Small intestine (tissue), 7 donors: ENCODE measurements at regions not wholly inside any gene's neighbourhood (a gene's known extent, or its start where the extent isn't known, plus 50 kb on each side); places are given as distances from the start of the nearest gene placed in this dataset.

Experiments
- DNase-seq, 2 donors: peaks; one replicate each; pipeline versions ENCODE4 v3.0.0 to v3.0.0-alpha.2; 2013
- FAIRE-seq: peaks from 2 replicates; lab custom pipeline; 2012; peaks lifted over from hg19 to GRCh38; lab: Jason Lieb, UNC
- H3K27ac ChIP-seq, 3 donors: one replicate each; pipeline ENCODE4 v1.5.1; 2013; ENCODE audit warnings: low read length in 2 of 3, mild to moderate bottlenecking in 2 of 3, control low read depth in 1 of 3, inconsistent platforms in 1 of 3, low read depth in 1 of 3, moderate library complexity in 1 of 3
- H3K27me3 ChIP-seq, 3 donors: one replicate each; pipeline ENCODE4 v1.6.1; 2013; ENCODE audit warnings: low read length in 3 of 3, inconsistent platforms in 1 of 3; ENCODE audit not compliant: control insufficient read depth in 3 of 3, insufficient read depth in 3 of 3
- H3K36me3 ChIP-seq, 3 donors: one replicate each; pipeline ENCODE4 v1.6.1; 2013; ENCODE audit warnings: low read length in 3 of 3, inconsistent platforms in 1 of 3, low read depth in 1 of 3, mild to moderate bottlenecking in 1 of 3, moderate library complexity in 1 of 3; ENCODE audit not compliant: control insufficient read depth in 3 of 3, insufficient read depth in 2 of 3
- H3K4me1 ChIP-seq, 3 donors: one replicate each; pipeline ENCODE4 v1.6.1; 2013; ENCODE audit warnings: low read length in 2 of 3, inconsistent platforms in 1 of 3, low read depth in 1 of 3, mild to moderate bottlenecking in 1 of 3, moderate library complexity in 1 of 3; ENCODE audit not compliant: control insufficient read depth in 3 of 3, insufficient read depth in 2 of 3
- H3K4me3 ChIP-seq, 3 donors: one replicate each; pipeline ENCODE4 v1.5.1; 2013; ENCODE audit warnings: low read length in 3 of 3, control low read depth in 1 of 3, inconsistent platforms in 1 of 3, low read depth in 1 of 3, mild to moderate bottlenecking in 1 of 3, moderate library complexity in 1 of 3
- H3K9me3 ChIP-seq, 2 donors: one replicate each; pipeline ENCODE4 v1.6.1; 2013; ENCODE audit warnings: low read depth in 1 of 2, low read length in 1 of 2; ENCODE audit not compliant: control insufficient read depth in 2 of 2, insufficient read depth in 1 of 2
- WGBS, 3 donors: extraction: QIAGEN DNeasy Blood & Tissue Kit; methylation state at CpG; one replicate each; pipeline ENCODE4 v1.1.7; 2013; 5-methylcytosine and 5-hydroxymethylcytosine counted together
- donor health status: healthy with polysubstance abuse.
- donor health status: control.
- donor health status: control.
- donor health status: Bipolar disorder and iron deficiency.
- donor health status: healthy.

- WGBS, 3 donors: 81 to 100% (median 98%) methylated on average over 1 of the region's 1 CpG
- Histone ChIP-seq H3K36me3 (no peaks in the 10 kb centered on the region), H3K4me1 (no peaks in the 10 kb centered on the region), H3K4me3 (no peak overlapping the region), H3K9me3 (no peaks in the 10 kb centered on the region), H3K27me3 (no peaks in the 10 kb centered on the region), H3K27ac (no peak overlapping the region)
- DNase-seq: no peak
- no peak for FAIRE-seq
Observed at GRCh38 chr3:23062582-23062981, 140.5 kb upstream of the UBE2E2 start.

- WGBS, 3 donors: 89 to 96% (median 95%) methylated on average over 1 of the region's 1 CpG
- no peak for FAIRE-seq
Observed at GRCh38 chr3:23062982-23063381, 140.1 kb upstream of the UBE2E2 start.

GRCh38 chr3:23067116-23067515 lies 136.0 kb upstream of the UBE2E2 start:
- FAIRE-seq: no peak

More at GRCh38 chr3:23062982-23063381, 140.1 kb upstream of the UBE2E2 start:
- Histone ChIP-seq H3K9me3 (no peaks in the 10 kb centered on the region), H3K27ac (no peak overlapping the region), H3K27me3 (no peaks in the 10 kb centered on the region), H3K36me3 (no peaks in the 10 kb centered on the region), H3K4me3 (no peak overlapping the region), H3K4me1 (no peaks in the 10 kb centered on the region)
- no peak for DNase-seq

DNA sequence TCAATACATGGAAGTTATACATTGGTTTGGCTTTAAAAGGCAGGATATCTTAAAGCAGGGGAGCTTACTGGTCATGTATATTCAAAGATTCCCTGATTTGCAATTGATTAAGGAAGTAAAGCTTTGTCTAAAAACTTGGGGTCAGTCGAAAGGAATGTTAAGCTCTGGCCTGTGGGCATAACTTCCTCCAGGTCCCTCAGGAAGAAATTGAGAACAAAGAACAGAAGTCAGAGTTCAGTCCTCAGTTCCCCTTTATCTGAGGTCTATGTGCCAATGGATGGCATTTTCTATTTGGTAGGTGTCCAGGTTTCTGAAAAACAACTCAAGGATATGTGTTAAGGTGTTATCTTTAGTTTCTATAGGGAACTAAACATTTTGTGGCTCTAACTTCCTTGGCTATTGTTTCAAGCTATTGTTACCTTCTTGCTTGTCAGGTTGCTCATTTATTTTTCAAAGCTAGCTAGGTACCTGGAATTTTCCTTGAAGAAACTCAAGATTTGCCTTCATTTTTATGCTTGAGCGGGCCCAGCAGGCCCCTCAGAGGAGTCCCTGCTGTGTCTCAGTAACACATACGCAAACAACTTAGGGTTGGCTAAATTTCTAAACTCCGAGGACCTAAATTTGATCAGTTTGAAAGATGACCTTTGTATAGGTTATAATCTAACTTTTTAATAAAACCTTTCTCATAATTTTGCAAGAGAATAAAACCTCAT lies 135.0 kb upstream of the UBE2E2 start:
- no peak for DNase-seq
- 73 to 81% (median 77%) methylated on average over 4 of the region's 4 CpGs for WGBS, 3 donors
- Histone ChIP-seq H3K4me1 (no peaks in the 10 kb centered on the region), H3K36me3 (no peaks in the 10 kb centered on the region), H3K27ac (no peak overlapping the region), H3K4me3 (no peak overlapping the region), H3K27me3 (no peaks in the 10 kb centered on the region), H3K9me3 (no peaks in the 10 kb centered on the region)
- no peak for FAIRE-seq

More at GRCh38 chr3:23067116-23067515, 136.0 kb upstream of the UBE2E2 start:
- H3K27me3 ChIP-seq: no peaks in the 10 kb centered on the region
- no peak overlapping the region for H3K4me3 ChIP-seq
- no peaks in the 10 kb centered on the region for H3K4me1 ChIP-seq
- no peaks in the 10 kb centered on the region for H3K36me3 ChIP-seq
- H3K9me3 ChIP-seq: no peaks in the 10 kb centered on the region
- no peak overlapping the region for H3K27ac ChIP-seq
- no peak for DNase-seq

DNA sequence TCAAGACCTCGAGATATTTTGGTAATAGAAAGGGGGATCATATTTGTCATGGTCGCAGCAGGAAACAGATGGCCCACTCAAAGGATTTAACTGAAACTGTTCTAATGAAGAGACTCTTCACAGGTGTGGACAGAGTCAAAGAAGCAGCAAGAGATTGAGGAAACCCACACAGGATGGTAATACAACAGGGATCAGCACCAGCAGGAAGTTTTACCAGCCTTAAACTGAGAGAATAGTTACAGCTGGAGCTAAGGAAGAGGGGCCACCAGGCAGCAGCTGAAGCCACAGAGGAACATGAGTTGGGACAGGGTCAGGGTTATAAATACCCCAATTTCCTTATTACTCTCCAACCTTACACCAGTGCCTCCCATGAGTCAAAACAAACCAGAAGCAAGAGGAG lies 131.8 kb upstream of the UBE2E2 start:
- FAIRE-seq: no peak
- DNase-seq: no peak
- 42 to 72% (median 48%) methylated on average over 2 of the region's 2 CpGs for WGBS, 3 donors
- Histone ChIP-seq H3K36me3 (no peaks in the 10 kb centered on the region), H3K27me3 (no peaks in the 10 kb centered on the region), H3K4me1 (no peaks in the 10 kb centered on the region), H3K4me3 (no peak overlapping the region), H3K9me3 (no peaks in the 10 kb centered on the region), H3K27ac (no peak overlapping the region)

GRCh38 chr3:23071758-23072157 lies 131.4 kb upstream of the UBE2E2 start:
- Histone ChIP-seq H3K4me3 (no peak overlapping the region), H3K27ac (no peak overlapping the region), H3K27me3 (no peaks in the 10 kb centered on the region), H3K9me3 (no peaks in the 10 kb centered on the region), H3K36me3 (no peaks in the 10 kb centered on the region), H3K4me1 (no peaks in the 10 kb centered on the region)
- 75 to 79% (median 77%) methylated on average over 1 of the region's 1 CpG for WGBS, 3 donors
- DNase-seq: no peak
- no peak for FAIRE-seq

DNA sequence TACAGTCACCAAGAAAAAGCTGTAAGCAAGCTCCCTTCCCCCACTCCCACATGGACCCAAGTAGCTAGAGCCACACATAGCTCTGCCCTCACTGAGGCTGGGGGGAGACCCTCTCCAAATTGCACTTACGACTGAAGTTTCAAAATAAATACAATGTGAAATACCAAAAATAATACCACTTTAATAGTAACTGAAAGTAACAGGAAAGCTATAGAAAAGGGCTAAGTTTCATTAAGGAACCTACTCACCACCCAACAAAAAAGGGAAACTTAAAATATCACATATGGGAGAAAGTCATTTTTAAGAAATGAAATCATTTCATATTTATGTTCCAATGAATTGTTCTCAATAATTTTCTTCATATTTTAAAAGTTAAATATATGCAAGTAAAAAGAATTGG lies 130.4 kb upstream of the UBE2E2 start:
- H3K27ac ChIP-seq: no peak overlapping the region
- H3K36me3 ChIP-seq: no peaks in the 10 kb centered on the region
- 67 to 72% (median 71%) methylated on average over 1 of the region's 1 CpG for WGBS, 3 donors
- no peaks in the 10 kb centered on the region for H3K9me3 ChIP-seq
- H3K4me1 ChIP-seq: no peaks in the 10 kb centered on the region
- no peak for DNase-seq
- no peak overlapping the region for H3K4me3 ChIP-seq
- no peaks in the 10 kb centered on the region for H3K27me3 ChIP-seq
- FAIRE-seq: no peak

- FAIRE-seq: no peak
- WGBS, 3 donors: 74 to 89% (median 85%) methylated on average over 5 of the region's 5 CpGs
- DNase-seq: no peak
- H3K4me1 ChIP-seq: no peaks in the 10 kb centered on the region
- no peaks in the 10 kb centered on the region for H3K36me3 ChIP-seq
- H3K9me3 ChIP-seq: no peaks in the 10 kb centered on the region
- H3K27ac ChIP-seq: no peak overlapping the region
- no peaks in the 10 kb centered on the region for H3K27me3 ChIP-seq
- no peak overlapping the region for H3K4me3 ChIP-seq
Observed at GRCh38 chr3:23073724-23074305, 129.3 kb upstream of the UBE2E2 start.

DNA sequence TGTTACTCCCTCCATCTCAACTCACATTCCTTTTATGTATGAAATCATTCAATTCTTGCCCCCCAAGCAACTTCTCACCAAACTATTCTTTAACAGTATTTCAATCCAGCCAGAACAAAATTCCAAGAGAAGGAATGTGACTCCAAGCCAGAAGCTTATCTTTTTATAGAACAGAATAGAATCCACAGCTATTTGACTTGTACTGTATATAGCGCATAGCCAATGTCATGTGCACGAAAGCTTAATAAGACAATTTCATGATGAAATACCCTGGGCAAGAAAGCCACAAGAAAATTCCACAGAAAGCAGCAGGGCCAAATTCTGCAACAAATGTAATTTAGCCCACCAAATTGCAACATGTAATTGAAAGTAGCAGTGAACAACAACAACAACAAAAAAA lies 127.6 kb upstream of the UBE2E2 start:
- no peak for FAIRE-seq
- WGBS, 3 donors: 55 to 87% (median 86%) methylated on average over 2 of the region's 2 CpGs
- Histone ChIP-seq H3K27ac (no peak overlapping the region), H3K9me3 (no peaks in the 10 kb centered on the region), H3K4me3 (no peak overlapping the region), H3K36me3 (no peaks in the 10 kb centered on the region), H3K27me3 (no peaks in the 10 kb centered on the region), H3K4me1 (no peaks in the 10 kb centered on the region)
- no peak for DNase-seq
